DND-41 (cell line): ENCODE measurements at regions not wholly inside any gene's neighbourhood (a gene's known extent, or its start where the extent isn't known, plus 50 kb on each side); places are given as distances from the start of the nearest gene placed in this dataset.

ENCODE experiments used
- ATAC-seq: fragments of 200-7000 bp; cut with Tn5 transposase; 3 replicates; pipeline ENCODE4 v1.9.1; 2021; ENCODE audit warnings: low read depth; ENCODE audit not compliant: insufficient read depth
- DNase-seq: peaks from one replicate; pipeline ENCODE4 v3.0.0-alpha.2; 2020
- H2AFZ ChIP-seq: 2 replicates; pipeline ENCODE4 v1.6.0; 2012; ENCODE audit warnings: low read depth, low read length
- H3K27ac ChIP-seq: 2 replicates; pipeline ENCODE4 v1.5.1; 2012; ENCODE audit warnings: low read length, inconsistent platforms
- H3K27me3 ChIP-seq: fragments of 200-600 bp; sonication (generic); 2 replicates; pipeline ENCODE4 v1.6.0; 2012; ENCODE audit warnings: low read length, mild to moderate bottlenecking, inconsistent platforms; ENCODE audit not compliant: insufficient read depth, poor library complexity
- H3K36me3 ChIP-seq: 2 replicates; pipeline ENCODE4 v1.5.1; 2012; ENCODE audit warnings: low read length, inconsistent platforms; ENCODE audit not compliant: insufficient read depth
- H3K4me1 ChIP-seq: 2 replicates; pipeline ENCODE4 v1.5.1; 2012; ENCODE audit warnings: mild to moderate bottlenecking, low read length; ENCODE audit not compliant: insufficient read depth
- H3K4me2 ChIP-seq: 2 replicates; pipeline ENCODE4 v1.6.0; 2012; ENCODE audit warnings: mild to moderate bottlenecking, moderate library complexity, low read length, inconsistent platforms; ENCODE audit not compliant: insufficient read depth
- H3K4me3 ChIP-seq, 2 experiments: fragments of 200-600 bp in 1 of 2; shearing (Covaris generic) in 1 of 2; 2 replicates each; pipeline ENCODE4 v1.5.1; 2012 to 2016; ENCODE audit warnings: inconsistent platforms in 2 of 2, low read length in 2 of 2, mild to moderate bottlenecking in 2 of 2, low read depth in 1 of 2, moderate library complexity in 1 of 2
- H3K79me2 ChIP-seq: 2 replicates; pipeline ENCODE4 v1.6.0; 2012; ENCODE audit warnings: low read length, inconsistent platforms; ENCODE audit not compliant: insufficient read depth
- H3K9ac ChIP-seq: 2 replicates; pipeline ENCODE4 v1.6.0; 2012; ENCODE audit warnings: low read depth, mild to moderate bottlenecking, inconsistent platforms, low read length, moderate library complexity
- H3K9me3 ChIP-seq: 2 replicates; pipeline ENCODE4 v1.5.1; 2012; ENCODE audit warnings: low read length, moderate library complexity, mild to moderate bottlenecking, inconsistent platforms; ENCODE audit not compliant: insufficient read depth, severe bottlenecking
- H4K20me1 ChIP-seq: 2 replicates; pipeline ENCODE4 v1.6.0; 2012; ENCODE audit warnings: low read length; ENCODE audit not compliant: insufficient read depth
- CTCF ChIP-seq: IDR thresholded peaks from 2 replicates; pipeline ENCODE4 v1.5.1; 2012; ENCODE audit warnings: borderline replicate concordance, low read length, moderate library complexity, mild to moderate bottlenecking; ENCODE audit not compliant: poor library complexity, severe bottlenecking; ENCODE audit errors: extremely low read depth
- EZH2 ChIP-seq: IDR thresholded peaks from 3 replicates; pipeline ENCODE4 v1.6.1; 2012; ENCODE audit warnings: borderline replicate concordance, low read depth, mild to moderate bottlenecking, moderate library complexity, low read length, inconsistent platforms; ENCODE audit not compliant: severe bottlenecking

- DNase-seq: no peak
- Histone ChIP-seq H3K4me2 (no peak overlapping the region), H4K20me1 (no peaks in the 10 kb centered on the region), H3K9ac (no peak overlapping the region), H2AFZ (no peak overlapping the region), H3K9me3 (no peaks in the 10 kb centered on the region), H3K4me1 (no peaks in the 10 kb centered on the region), H3K27me3 (no peaks in the 10 kb centered on the region), H3K27ac (no peak overlapping the region), H3K36me3 (no peaks in the 10 kb centered on the region), H3K4me3 (no peak overlapping the region), H3K79me2 (no peaks in the 10 kb centered on the region)
- no peak for TF ChIP-seq CTCF
- no peak for ATAC-seq
Measured at GRCh38 chr3:161798016-161798415, 301.4 kb downstream of the OTOL1 start.

- H3K9ac ChIP-seq: no peak overlapping the region
- no peaks in the 10 kb centered on the region for H3K4me1 ChIP-seq
- peak; percentile 63 for DNase-seq
- no peak overlapping the region for H3K4me3 ChIP-seq
- no peaks in the 10 kb centered on the region for H3K27me3 ChIP-seq
- no peaks in the 10 kb centered on the region for H3K36me3 ChIP-seq
- ATAC-seq: peak; percentile 92
- no peak overlapping the region for H2AFZ ChIP-seq
- no peak for TF ChIP-seq EZH2
- TF ChIP-seq CTCF: no peak
- H3K27ac ChIP-seq: no peak overlapping the region
- no peak overlapping the region for H3K4me2 ChIP-seq
- H3K9me3 ChIP-seq: no peaks in the 10 kb centered on the region
- H4K20me1 ChIP-seq: no peaks in the 10 kb centered on the region
- no peaks in the 10 kb centered on the region for H3K79me2 ChIP-seq
Measured at GRCh38 chr3:161800985-161801559, 304.5 kb downstream of the OTOL1 start.

- no peak for ATAC-seq
- no peaks in the 10 kb centered on the region for H3K79me2 ChIP-seq
- H3K4me1 ChIP-seq: no peaks in the 10 kb centered on the region
- no peaks in the 10 kb centered on the region for H4K20me1 ChIP-seq
- H2AFZ ChIP-seq: no peak overlapping the region
- H3K36me3 ChIP-seq: no peaks in the 10 kb centered on the region
- TF ChIP-seq CTCF: no peak
- TF ChIP-seq EZH2: no peak
- no peaks in the 10 kb centered on the region for H3K9me3 ChIP-seq
- H3K27ac ChIP-seq: no peak overlapping the region
- no peak overlapping the region for H3K4me3 ChIP-seq
- no peaks in the 10 kb centered on the region for H3K27me3 ChIP-seq
- DNase-seq: no peak
- H3K4me2 ChIP-seq: no peak overlapping the region
- H3K9ac ChIP-seq: no peak overlapping the region
Measured at GRCh38 chr3:161818106-161818505, 321.5 kb downstream of the OTOL1 start.

GRCh38 chr3:161821591-161821990 lies 325.0 kb downstream of the OTOL1 start:
- no peak overlapping the region for H2AFZ ChIP-seq
- no peaks in the 10 kb centered on the region for H3K4me1 ChIP-seq
- H3K27me3 ChIP-seq: no peaks in the 10 kb centered on the region
- no peaks in the 10 kb centered on the region for H3K79me2 ChIP-seq
- no peak overlapping the region for H3K4me2 ChIP-seq
- H3K36me3 ChIP-seq: no peaks in the 10 kb centered on the region
- no peaks in the 10 kb centered on the region for H3K9me3 ChIP-seq
- no peak overlapping the region for H3K9ac ChIP-seq
- DNase-seq: no peak
- H3K4me3 ChIP-seq: no peak overlapping the region
- no peak overlapping the region for H3K27ac ChIP-seq
- no peak for TF ChIP-seq EZH2
- TF ChIP-seq CTCF: no peak
- no peak for ATAC-seq
- no peaks in the 10 kb centered on the region for H4K20me1 ChIP-seq
